T-cell (primary cell): ENCODE measurements at regions not wholly inside any gene's neighbourhood (a gene's known extent, or its start where the extent isn't known, plus 50 kb on each side); places are given as distances from the start of the nearest gene placed in this dataset.

Experiments
- ATAC-seq, 4 experiments: fragments of 200-7000 bp in 3 of 4; fragments of 150-1000 bp in 1 of 4; cut with Tn5 transposase; replicated peaks in 1 of 4; 1 replicate in 3 of 4; 2 replicates in 1 of 4; pipeline ENCODE4 v1.10.0; 2021; ENCODE audit warnings: moderate library complexity in 3 of 4, mild to moderate bottlenecking in 2 of 4, moderate number of reproducible peaks in 1 of 4
- CTCF ChIA-PET, 2 donors: fragments of 300-600 bp; sonication (Branson Sonifier 250); formaldehyde crosslinking; loops; one replicate each; lab custom pipeline; 2022; ENCODE audit warnings: antibody characterized with exemption in 2 of 2; lab: Charles Lee
- POLR2A ChIA-PET, 2 donors: fragments of 300-600 bp; sonication (Branson Sonifier 250); formaldehyde crosslinking; loops; one replicate each; lab custom pipeline; 2022; ENCODE audit warnings: antibody characterized with exemption in 2 of 2; lab: Charles Lee
- DNase-seq, 35 experiments: peaks; one replicate each; pipeline versions ENCODE4 v3.0.0 to v3.0.0-alpha.2; 2013 to 2023
- H3K27ac ChIP-seq: one replicate; pipeline ENCODE4 v1.5.1; 2013; ENCODE audit warnings: low read length
- H3K27me3 ChIP-seq, 2 experiments: replicated peaks in 1 of 2; 1 replicate in 1 of 2; 2 replicates in 1 of 2; pipeline versions ENCODE4 v1.6.1 to v1.7.0; 2013; ENCODE audit warnings: low read length in 1 of 2, mixed read lengths in 1 of 2; ENCODE audit not compliant: control insufficient read depth in 2 of 2, insufficient read depth in 2 of 2; ENCODE audit errors: extremely low read depth in 1 of 2
- H3K36me3 ChIP-seq, 2 donors: 1 replicate in 1 of 2; 2 replicates in 1 of 2; pipeline versions ENCODE4 v1.6.1 to v1.7.0; 2013; ENCODE audit warnings: low read length in 1 of 2; ENCODE audit not compliant: control insufficient read depth in 2 of 2, insufficient read depth in 1 of 2; ENCODE audit errors: extremely low read depth in 1 of 2
- H3K4me1 ChIP-seq, 2 experiments: 1 replicate in 1 of 2; 2 replicates in 1 of 2; pipeline versions ENCODE4 v1.6.1 to v1.7.0; 2013; ENCODE audit warnings: low read length in 2 of 2, mixed read lengths in 1 of 2; ENCODE audit not compliant: insufficient read depth in 2 of 2, control insufficient read depth in 1 of 2; ENCODE audit errors: extremely low read depth in 1 of 2
- H3K4me3 ChIP-seq, 2 donors: 1 replicate in 1 of 2; 2 replicates in 1 of 2; pipeline versions ENCODE4 v1.5.1 to v1.7.0; 2013; ENCODE audit warnings: mild to moderate bottlenecking in 2 of 2, low read length in 1 of 2, moderate library complexity in 1 of 2; ENCODE audit not compliant: control insufficient read depth in 1 of 2; ENCODE audit errors: extremely low read depth in 1 of 2
- H3K9me3 ChIP-seq: 2 replicates; pipeline ENCODE4 v1.7.0; 2013
- H3K27ac Mint-ChIP-seq, 2 donors: one replicate each; pipeline ENCODE4 v1.8.0; 2020 to 2021; ENCODE audit warnings: mild to moderate bottlenecking in 2 of 2, mixed read lengths in 2 of 2
- H3K27me3 Mint-ChIP-seq, 2 donors: one replicate each; pipeline ENCODE4 v1.8.0; 2021 to 2022; ENCODE audit warnings: mixed read lengths in 2 of 2
- H3K36me3 Mint-ChIP-seq: one replicate; pipeline ENCODE4 v1.8.0; 2021; ENCODE audit warnings: mixed read lengths
- H3K4me1 Mint-ChIP-seq, 3 donors: one replicate each; pipeline ENCODE4 v1.8.0; 2020 to 2022; ENCODE audit warnings: mixed read lengths in 3 of 3, mild to moderate bottlenecking in 1 of 3
- H3K4me3 Mint-ChIP-seq, 3 donors: one replicate each; pipeline ENCODE4 v1.8.0; 2020 to 2022; ENCODE audit warnings: mild to moderate bottlenecking in 3 of 3, mixed read lengths in 3 of 3, moderate library complexity in 3 of 3
- H3K9me3 Mint-ChIP-seq, 3 donors: one replicate each; pipeline ENCODE4 v1.8.0; 2020 to 2022; ENCODE audit warnings: mixed read lengths in 3 of 3
- WGBS: methylation state at CpG from one replicate; pipeline ENCODE4 v1.1.5; 2013; ENCODE audit warnings: missing lambda C conversion rate; ENCODE audit not compliant: insufficient coverage; 5-methylcytosine and 5-hydroxymethylcytosine counted together

DNA sequence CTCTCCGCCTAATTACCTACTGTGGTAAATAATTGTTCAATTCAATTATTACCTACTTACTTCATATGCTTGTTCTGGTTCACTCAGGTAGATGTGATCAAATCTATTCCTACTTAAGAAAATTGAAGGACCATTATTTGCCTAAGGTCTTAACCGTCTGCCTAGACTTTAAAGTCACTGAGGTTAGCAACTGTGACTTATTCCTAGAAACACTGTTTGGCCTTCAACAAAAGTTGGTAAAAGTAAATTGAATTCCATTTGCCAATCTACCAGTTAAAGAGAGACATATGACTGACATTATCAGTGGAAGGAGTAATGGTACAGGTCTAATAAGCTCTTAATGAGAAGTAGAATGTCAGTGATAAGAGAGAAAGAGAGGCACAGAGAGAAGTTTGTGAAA is 491.5 kb downstream of the NYAP2 start:
- ChIA-PET CTCF (interaction anchor here in 1 of 2 donors (0.5 to 0.9 kb wide), 2 partner anchors 11 to 911 kb away, joined by 3 read pairs; no protein-coding TSS in a partner anchor), POLR2A (no interaction called here)
- Mint-ChIP-seq H3K27me3 (peaks cover under 1 to 11% of the 10 kb centered on the region in 2 donors), H3K36me3 (no peaks in the 10 kb centered on the region), H3K4me1 (no peaks in the 10 kb centered on the region), H3K4me3 (no peak overlapping the region), H3K9me3 (no peaks in the 10 kb centered on the region), H3K27ac (no peak overlapping the region)
- Histone ChIP-seq H3K4me1 (no peaks in the 10 kb centered on the region), H3K27ac (no peak overlapping the region), H3K27me3 (peaks cover 0 to 3% of the 10 kb centered on the region in 2 experiments), H3K9me3 (no peaks in the 10 kb centered on the region), H3K36me3 (no peaks in the 10 kb centered on the region), H3K4me3 (no peak overlapping the region)
- WGBS, result no CpG with 5 or more reads among the region's 2 CpGs
- no peak for DNase-seq
- ATAC-seq, result no peak

DNA sequence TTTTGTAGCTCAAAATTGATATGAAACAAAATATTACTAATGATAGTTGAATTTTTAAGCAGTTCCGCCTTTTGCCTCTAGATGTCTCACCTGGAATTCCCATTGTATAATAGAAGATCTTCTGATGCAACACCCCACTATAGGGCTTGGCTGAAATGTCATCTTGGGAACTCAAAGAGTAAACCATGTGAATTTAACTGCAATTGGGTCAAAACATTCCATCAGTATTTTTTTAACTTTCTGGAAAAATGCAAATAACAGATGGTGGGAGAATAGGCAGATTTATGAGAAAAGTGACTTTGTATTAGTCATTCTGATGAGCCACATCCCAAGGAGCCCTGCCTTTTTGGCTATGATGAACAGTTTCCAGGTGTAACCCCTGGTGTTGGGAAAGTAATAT is 489.9 kb downstream of the NYAP2 start:
- CTCF ChIA-PET, result interaction anchor here (0.6 to 1.5 kb wide), 9 partner anchors 906 to 1096 kb away, joined by 3 to 17 read pairs (median 5); partner anchors contain the start of gene IRS1 (in 1 of the 2)
- H3K27me3 ChIP-seq, result peaks cover 0 to 3% of the 10 kb centered on the region in 2 experiments
- no peaks in the 10 kb centered on the region for H3K4me1 Mint-ChIP-seq
- H3K36me3 Mint-ChIP-seq, result no peaks in the 10 kb centered on the region
- POLR2A ChIA-PET, result interaction anchor here (0.6 kb wide), 3 partner anchors 32 to 99 kb away, joined by 3 to 8 read pairs (median 4); no protein-coding TSS in a partner anchor
- ATAC-seq (no peak), DNase-seq (peak in 1 of 35 experiments; percentile 32)
- no peak overlapping the region for H3K4me3 ChIP-seq
- no peak overlapping the region for H3K4me3 Mint-ChIP-seq
- peaks cover 6 to 11% of the 10 kb centered on the region in 2 donors for H3K27me3 Mint-ChIP-seq
- WGBS, result no CpG with 5 or more reads among the region's 1 CpG
- no peak overlapping the region for H3K27ac ChIP-seq
- no peak overlapping the region for H3K27ac Mint-ChIP-seq
- no peaks in the 10 kb centered on the region for H3K9me3 ChIP-seq
- H3K4me1 ChIP-seq, result no peaks in the 10 kb centered on the region
- no peaks in the 10 kb centered on the region for H3K9me3 Mint-ChIP-seq
- H3K36me3 ChIP-seq, result no peaks in the 10 kb centered on the region

DNA sequence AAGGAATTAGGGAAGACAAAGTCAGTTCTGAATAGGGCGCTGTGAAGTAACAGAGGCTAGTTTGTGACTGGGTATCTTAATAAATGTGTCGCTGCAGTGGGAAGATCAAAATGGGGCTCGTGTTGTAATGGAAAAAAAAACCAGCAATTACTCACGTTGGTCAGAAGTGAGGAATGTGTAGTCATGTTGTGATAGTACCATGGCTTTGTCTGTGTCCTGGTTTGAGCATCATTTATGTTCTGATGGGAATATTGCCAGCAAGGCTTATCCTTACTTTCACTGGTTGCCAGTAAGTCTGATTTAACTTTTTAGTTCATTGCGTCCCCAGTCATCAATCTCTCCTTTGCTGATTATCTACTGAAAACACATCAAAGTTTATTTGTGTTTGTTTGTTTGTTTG is 467.6 kb downstream of the NYAP2 start:
- Mint-ChIP-seq H3K36me3 (no peaks in the 10 kb centered on the region), H3K27me3 (no peaks in the 10 kb centered on the region)
- ATAC-seq, result no peak

DNA sequence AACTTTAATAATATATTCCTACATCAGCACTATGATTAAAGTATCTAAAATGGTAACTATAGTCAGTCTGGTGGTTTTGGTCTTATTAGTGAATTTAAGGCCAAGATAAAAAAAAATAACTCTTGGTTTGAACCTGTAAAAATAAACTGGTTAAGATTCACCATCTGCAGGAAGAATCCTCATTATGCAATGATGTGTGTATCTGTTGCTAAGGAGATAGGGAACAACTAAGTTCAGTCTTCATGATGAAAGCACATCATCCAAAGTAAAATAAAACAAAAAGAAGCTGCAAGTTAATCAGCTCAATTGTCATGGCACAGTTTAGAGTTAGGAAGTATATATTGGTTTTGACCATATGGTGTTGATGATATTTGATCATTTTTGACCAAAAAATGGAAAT is 466.0 kb downstream of the NYAP2 start:
- POLR2A ChIA-PET, result no interaction called here

More for the DNA sequence above, 467.6 kb downstream of the NYAP2 start:
- no peak overlapping the region for H3K27ac ChIP-seq
- H3K27me3 ChIP-seq, result no peaks in the 10 kb centered on the region
- 74% methylated on average over 4 of the region's 5 CpGs for WGBS
- POLR2A ChIA-PET, result no interaction called here
- no peak overlapping the region for H3K4me3 ChIP-seq
- H3K27ac Mint-ChIP-seq, result no peak overlapping the region
- no peaks in the 10 kb centered on the region for H3K4me1 ChIP-seq
- H3K4me3 Mint-ChIP-seq, result no peak overlapping the region
- H3K4me1 Mint-ChIP-seq, result no peaks in the 10 kb centered on the region
- no peak for DNase-seq
- H3K9me3 Mint-ChIP-seq, result peaks cover 0 to 3% (median 0%) of the 10 kb centered on the region in 3 donors
- CTCF ChIA-PET, result no interaction called here
- H3K9me3 ChIP-seq, result no peaks in the 10 kb centered on the region
- H3K36me3 ChIP-seq, result no peaks in the 10 kb centered on the region

DNA sequence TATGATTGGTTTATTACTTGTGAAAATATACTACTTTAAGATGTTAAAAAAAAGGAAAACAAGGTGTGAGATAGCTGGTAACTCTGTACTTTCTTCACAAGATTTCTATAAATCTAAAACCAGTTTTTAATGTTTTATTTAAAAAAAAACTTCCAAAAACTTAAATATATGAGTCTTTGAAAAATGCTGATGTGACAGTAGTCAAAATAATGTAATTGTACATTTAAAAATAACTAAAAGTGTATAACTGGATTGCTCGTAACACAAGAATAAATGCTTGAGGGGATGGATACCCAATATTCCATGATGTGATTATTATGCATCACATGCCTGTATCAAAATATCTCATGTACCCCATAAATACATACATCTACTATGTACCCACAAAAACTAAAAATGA is 464.9 kb downstream of the NYAP2 start:
- H3K36me3 ChIP-seq, result no peaks in the 10 kb centered on the region
- POLR2A ChIA-PET, result no interaction called here
- H3K27ac ChIP-seq, result no peak overlapping the region
- no peaks in the 10 kb centered on the region for H3K9me3 ChIP-seq
- H3K36me3 Mint-ChIP-seq, result no peaks in the 10 kb centered on the region
- H3K4me3 Mint-ChIP-seq, result no peak overlapping the region
- CTCF ChIA-PET, result interaction anchor here in 1 of 2 donors (0.6 kb wide), 1 partner anchor 193 kb away, joined by 3 read pairs; no protein-coding TSS in a partner anchor
- no peaks in the 10 kb centered on the region for H3K4me1 ChIP-seq
- ATAC-seq (no peak), DNase-seq (no peak)
- no CpG with 5 or more reads among the region's 1 CpG for WGBS
- H3K4me3 ChIP-seq, result no peak overlapping the region
- no peaks in the 10 kb centered on the region for H3K27me3 ChIP-seq
- H3K9me3 Mint-ChIP-seq, result peaks cover 0 to 3% (median 0%) of the 10 kb centered on the region in 3 donors
- H3K27ac Mint-ChIP-seq, result no peak overlapping the region
- H3K27me3 Mint-ChIP-seq, result no peaks in the 10 kb centered on the region
- no peaks in the 10 kb centered on the region for H3K4me1 Mint-ChIP-seq

More for the DNA sequence above, 466.0 kb downstream of the NYAP2 start:
- CTCF ChIA-PET, result no interaction called here
- Histone ChIP-seq H3K27me3 (no peaks in the 10 kb centered on the region), H3K4me3 (no peak overlapping the region), H3K27ac (no peak overlapping the region), H3K36me3 (no peaks in the 10 kb centered on the region), H3K4me1 (no peaks in the 10 kb centered on the region), H3K9me3 (no peaks in the 10 kb centered on the region)
- no peaks in the 10 kb centered on the region for H3K36me3 Mint-ChIP-seq
- no peaks in the 10 kb centered on the region for H3K27me3 Mint-ChIP-seq
- ATAC-seq (no peak), DNase-seq (no peak)
- H3K27ac Mint-ChIP-seq, result no peak overlapping the region
- peaks cover 0 to 3% (median 0%) of the 10 kb centered on the region in 3 donors for H3K9me3 Mint-ChIP-seq
- no peaks in the 10 kb centered on the region for H3K4me1 Mint-ChIP-seq
- H3K4me3 Mint-ChIP-seq, result no peak overlapping the region

DNA sequence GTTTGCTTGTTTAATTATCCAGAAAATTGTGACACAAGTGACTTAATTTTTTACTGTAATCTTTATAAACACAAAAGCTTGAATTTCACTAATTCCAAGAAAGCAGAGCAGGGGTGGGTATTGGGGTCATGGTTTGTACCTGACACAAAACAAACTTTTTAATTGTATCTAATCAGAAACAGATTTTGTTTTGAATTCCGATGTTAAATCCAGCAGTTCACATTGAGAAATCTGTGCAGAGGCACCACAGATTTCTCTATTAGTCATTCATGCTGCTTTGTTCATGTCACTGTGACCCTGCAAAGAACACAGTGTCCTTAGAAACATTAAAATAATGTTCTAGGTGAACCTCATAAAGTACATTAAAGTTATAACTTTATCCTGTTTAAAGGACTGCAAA is 443.4 kb downstream of the NYAP2 start:
- Mint-ChIP-seq H3K27ac (no peak overlapping the region), H3K4me3 (no peak overlapping the region), H3K9me3 (no peaks in the 10 kb centered on the region), H3K4me1 (no peaks in the 10 kb centered on the region), H3K27me3 (peaks cover 0 to 7% of the 10 kb centered on the region in 2 donors), H3K36me3 (no peaks in the 10 kb centered on the region)
- H3K27ac ChIP-seq, result no peak overlapping the region
- no peaks in the 10 kb centered on the region for H3K9me3 ChIP-seq
- no peaks in the 10 kb centered on the region for H3K27me3 ChIP-seq
- no peak for ATAC-seq
- DNase-seq, result no peak
- no peak overlapping the region for H3K4me3 ChIP-seq
- H3K36me3 ChIP-seq, result no peaks in the 10 kb centered on the region
- no peaks in the 10 kb centered on the region for H3K4me1 ChIP-seq
- WGBS, result no CpG with 5 or more reads among the region's 1 CpG
- CTCF ChIA-PET, result no interaction called here
- POLR2A ChIA-PET, result no interaction called here

DNA sequence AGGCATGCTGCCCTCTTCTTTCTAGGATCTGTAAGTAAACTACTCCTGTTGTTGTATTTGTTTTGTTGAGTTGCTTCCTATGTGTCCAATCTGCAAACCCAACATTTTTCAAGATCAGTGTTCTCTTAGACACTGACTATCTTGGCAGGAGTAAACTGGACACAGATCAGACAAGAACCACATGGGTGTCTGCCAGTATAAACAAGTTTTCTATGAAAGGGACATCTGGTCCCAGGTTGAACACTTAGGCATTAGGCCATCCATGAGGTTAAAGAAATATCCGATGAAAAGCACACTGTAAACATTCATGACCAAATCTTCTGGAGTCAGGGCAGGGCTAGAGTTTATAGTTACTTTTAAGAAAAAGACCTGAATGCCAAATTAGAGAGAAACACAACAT is 441.8 kb downstream of the NYAP2 start:
- H3K36me3 ChIP-seq, result no peaks in the 10 kb centered on the region
- H3K9me3 Mint-ChIP-seq, result no peaks in the 10 kb centered on the region
- POLR2A ChIA-PET, result no interaction called here
- H3K27me3 Mint-ChIP-seq, result peaks cover 0 to 9% of the 10 kb centered on the region in 2 donors
- WGBS, result no CpG with 5 or more reads among the region's 1 CpG
- no peaks in the 10 kb centered on the region for H3K9me3 ChIP-seq
- H3K4me1 ChIP-seq, result no peaks in the 10 kb centered on the region
- no peaks in the 10 kb centered on the region for H3K36me3 Mint-ChIP-seq
- no peaks in the 10 kb centered on the region for H3K4me1 Mint-ChIP-seq
- H3K27me3 ChIP-seq, result no peaks in the 10 kb centered on the region
- H3K27ac Mint-ChIP-seq, result no peak overlapping the region
- no peak overlapping the region for H3K4me3 Mint-ChIP-seq
- no peak overlapping the region for H3K27ac ChIP-seq
- CTCF ChIA-PET, result no interaction called here
- DNase-seq (no peak), ATAC-seq (no peak)
- H3K4me3 ChIP-seq, result no peak overlapping the region
